Activated CD4-positive, alpha-beta T cell treated with anti-CD3 and anti-CD28 coated beads, Interleukin-2, amount 10 ng/mL, durations not matched to agents 7 days and 5 days (primary cell): ENCODE measurements at regions not wholly inside any gene's neighbourhood (a gene's known extent, or its start where the extent isn't known, plus 50 kb on each side); places are given as distances from the start of the nearest gene placed in this dataset.

ENCODE experiments used
- CTCF ChIA-PET: fragments of 350-600 bp; sonication (Branson Sonifier 250); formaldehyde crosslinking; loops from one replicate; lab custom pipeline; 2021; ENCODE audit warnings: antibody characterized with exemption; lab: Charles Lee
- POLR2A ChIA-PET: fragments of 350-600 bp; sonication (Branson Sonifier 250); formaldehyde crosslinking; loops from one replicate; lab custom pipeline; 2021; ENCODE audit warnings: antibody characterized with exemption; lab: Charles Lee
- DNase-seq: peaks from one replicate; pipeline ENCODE4 v3.0.0-alpha.2; 2020
- H3K27ac Mint-ChIP-seq: one replicate; pipeline ENCODE4 v1.8.0; 2021; ENCODE audit warnings: mild to moderate bottlenecking, moderate library complexity, mixed read lengths
- H3K27me3 Mint-ChIP-seq: one replicate; pipeline ENCODE4 v1.8.0; 2021; ENCODE audit warnings: mixed read lengths
- H3K36me3 Mint-ChIP-seq: one replicate; pipeline ENCODE4 v1.8.0; 2021; ENCODE audit warnings: low read depth, mixed read lengths
- H3K4me1 Mint-ChIP-seq: one replicate; pipeline ENCODE4 v1.8.0; 2021; ENCODE audit warnings: mixed read lengths
- H3K4me3 Mint-ChIP-seq: one replicate; pipeline ENCODE4 v1.8.0; 2021; ENCODE audit warnings: mild to moderate bottlenecking, moderate library complexity, mixed read lengths
- H3K9me3 Mint-ChIP-seq: one replicate; pipeline ENCODE4 v1.8.0; 2021; ENCODE audit warnings: mixed read lengths

DNA sequence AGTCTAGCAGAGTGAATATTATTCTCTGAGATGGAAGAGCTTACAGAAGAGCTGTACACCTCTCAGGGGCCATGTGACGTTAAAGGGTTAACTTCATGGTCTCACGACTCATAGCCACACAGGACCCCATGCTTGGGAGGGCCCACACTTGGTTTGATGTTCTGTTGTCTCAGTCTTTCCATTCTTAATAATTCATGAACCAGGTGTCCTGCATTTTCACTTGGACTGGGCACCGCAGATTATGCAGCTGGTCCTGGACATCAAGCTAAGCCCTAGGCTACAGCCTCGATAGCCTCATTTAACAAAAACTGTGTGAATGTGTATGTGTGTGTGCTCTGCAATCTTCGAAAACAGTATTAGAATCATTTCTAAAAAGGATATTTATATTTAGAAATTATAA, 323.5 kb downstream of the PLK2 start:
- Mint-ChIP-seq H3K4me3 (no peak overlapping the region), H3K36me3 (no peaks in the 10 kb centered on the region), H3K4me1 (no peaks in the 10 kb centered on the region), H3K27ac (no peak overlapping the region), H3K27me3 (peaks cover 2% of the 10 kb centered on the region), H3K9me3 (no peaks in the 10 kb centered on the region)
- CTCF ChIA-PET, result no interaction called here
- POLR2A ChIA-PET, result no interaction called here
- DNase-seq, result no peak

DNA sequence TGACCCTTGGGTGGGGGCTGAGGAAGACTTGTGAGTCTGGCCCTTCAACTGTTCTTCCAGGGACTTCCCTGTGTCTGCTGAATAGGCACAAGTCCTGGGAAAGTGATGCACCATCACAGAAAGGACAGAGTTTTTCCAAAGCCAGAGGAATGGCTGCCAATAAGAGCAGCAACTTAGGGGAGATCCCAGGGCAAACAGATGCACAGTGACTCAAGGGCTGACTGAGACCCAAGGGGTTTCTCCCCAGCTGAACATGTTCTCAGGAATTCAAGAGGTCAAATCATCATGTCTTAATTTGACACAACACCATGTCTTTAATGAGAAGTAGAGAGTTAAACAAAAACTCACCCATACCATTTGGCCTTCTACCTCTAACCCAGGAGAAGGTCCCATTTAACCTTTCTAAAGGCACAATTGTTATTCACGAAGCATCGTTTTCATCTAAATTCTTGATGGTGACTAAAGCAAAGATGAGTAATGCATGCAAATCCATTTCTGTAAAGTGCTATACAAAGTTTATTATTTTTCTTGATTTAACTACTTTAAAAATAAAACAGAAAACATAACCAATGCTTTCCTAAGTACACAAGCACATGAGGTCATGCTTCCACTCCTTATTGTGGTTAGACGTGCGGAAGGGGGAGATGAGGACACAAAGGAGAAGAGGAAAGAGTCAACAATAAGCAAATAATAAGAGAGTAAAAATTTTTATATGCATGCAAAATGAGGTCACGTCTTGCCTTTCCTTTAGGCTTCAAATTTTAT, 324.1 kb downstream of the PLK2 start:
- DNase-seq, result no peak
- no peaks in the 10 kb centered on the region for H3K36me3 Mint-ChIP-seq
- H3K4me3 Mint-ChIP-seq, result no peak overlapping the region
- ChIA-PET CTCF (no interaction called here), POLR2A (no interaction called here)
- no peak overlapping the region for H3K27ac Mint-ChIP-seq
- peaks cover 2% of the 10 kb centered on the region for H3K27me3 Mint-ChIP-seq
- H3K9me3 Mint-ChIP-seq, result no peaks in the 10 kb centered on the region
- H3K4me1 Mint-ChIP-seq, result no peaks in the 10 kb centered on the region

DNA sequence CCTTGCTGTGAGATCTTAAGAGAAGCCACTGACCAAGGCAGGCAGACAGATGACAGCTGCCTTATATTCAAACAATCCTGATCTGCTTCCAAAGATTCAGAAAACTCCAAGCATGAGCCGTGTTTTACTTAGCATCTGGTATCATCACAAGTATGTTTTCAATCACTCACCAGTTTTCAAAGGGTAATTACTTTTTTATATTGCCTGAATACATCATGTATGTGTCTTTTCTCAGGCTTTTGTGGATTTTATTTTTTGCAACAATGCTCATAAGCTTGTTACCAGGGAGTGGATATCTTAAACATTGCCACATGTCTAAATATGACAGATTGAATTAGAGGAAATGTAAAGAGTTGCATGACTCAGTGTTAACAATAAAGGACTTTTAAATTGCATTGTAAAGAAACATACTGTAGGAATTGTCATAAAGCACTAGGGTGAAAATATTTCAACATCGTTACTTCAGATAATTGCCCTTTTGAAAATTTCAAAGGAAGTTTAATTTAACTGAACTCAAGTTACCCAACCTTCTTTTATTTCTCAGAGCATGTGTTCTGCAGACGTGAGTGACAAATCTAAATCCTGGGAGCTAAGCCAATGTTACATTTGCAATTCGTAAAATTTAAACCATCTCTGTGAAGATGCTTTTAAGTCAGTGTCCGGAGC, 326.1 kb downstream of the PLK2 start:
- Mint-ChIP-seq H3K27me3 (peaks cover 2% of the 10 kb centered on the region), H3K36me3 (no peaks in the 10 kb centered on the region), H3K4me1 (no peaks in the 10 kb centered on the region), H3K9me3 (no peaks in the 10 kb centered on the region), H3K27ac (no peak overlapping the region), H3K4me3 (no peak overlapping the region)
- DNase-seq, result no peak
- ChIA-PET POLR2A (no interaction called here), CTCF (no interaction called here)

DNA sequence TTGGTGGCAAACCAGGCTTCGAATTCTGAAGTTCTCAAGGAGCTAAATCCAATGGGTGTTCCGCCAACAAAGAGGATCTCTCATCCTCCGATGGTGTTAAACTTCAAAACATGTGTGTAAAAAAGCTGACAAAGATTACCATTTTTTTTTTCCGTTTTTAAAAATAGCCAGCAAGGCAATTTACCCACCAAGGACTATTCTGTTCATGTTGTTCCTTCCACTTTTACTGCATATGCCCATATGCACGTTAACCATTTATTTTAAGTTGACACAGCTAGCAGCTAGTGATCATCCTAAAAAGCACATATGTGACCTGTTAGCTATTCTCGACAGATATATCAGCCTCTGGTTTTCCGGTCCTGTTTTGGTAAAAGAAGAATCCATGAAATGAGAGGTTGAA, 326.7 kb downstream of the PLK2 start:
- Mint-ChIP-seq H3K4me3 (no peak overlapping the region), H3K36me3 (no peaks in the 10 kb centered on the region), H3K4me1 (no peaks in the 10 kb centered on the region), H3K27me3 (peaks cover 2% of the 10 kb centered on the region), H3K27ac (no peak overlapping the region), H3K9me3 (no peaks in the 10 kb centered on the region)
- no peak for DNase-seq
- ChIA-PET CTCF (no interaction called here), POLR2A (no interaction called here)

DNA sequence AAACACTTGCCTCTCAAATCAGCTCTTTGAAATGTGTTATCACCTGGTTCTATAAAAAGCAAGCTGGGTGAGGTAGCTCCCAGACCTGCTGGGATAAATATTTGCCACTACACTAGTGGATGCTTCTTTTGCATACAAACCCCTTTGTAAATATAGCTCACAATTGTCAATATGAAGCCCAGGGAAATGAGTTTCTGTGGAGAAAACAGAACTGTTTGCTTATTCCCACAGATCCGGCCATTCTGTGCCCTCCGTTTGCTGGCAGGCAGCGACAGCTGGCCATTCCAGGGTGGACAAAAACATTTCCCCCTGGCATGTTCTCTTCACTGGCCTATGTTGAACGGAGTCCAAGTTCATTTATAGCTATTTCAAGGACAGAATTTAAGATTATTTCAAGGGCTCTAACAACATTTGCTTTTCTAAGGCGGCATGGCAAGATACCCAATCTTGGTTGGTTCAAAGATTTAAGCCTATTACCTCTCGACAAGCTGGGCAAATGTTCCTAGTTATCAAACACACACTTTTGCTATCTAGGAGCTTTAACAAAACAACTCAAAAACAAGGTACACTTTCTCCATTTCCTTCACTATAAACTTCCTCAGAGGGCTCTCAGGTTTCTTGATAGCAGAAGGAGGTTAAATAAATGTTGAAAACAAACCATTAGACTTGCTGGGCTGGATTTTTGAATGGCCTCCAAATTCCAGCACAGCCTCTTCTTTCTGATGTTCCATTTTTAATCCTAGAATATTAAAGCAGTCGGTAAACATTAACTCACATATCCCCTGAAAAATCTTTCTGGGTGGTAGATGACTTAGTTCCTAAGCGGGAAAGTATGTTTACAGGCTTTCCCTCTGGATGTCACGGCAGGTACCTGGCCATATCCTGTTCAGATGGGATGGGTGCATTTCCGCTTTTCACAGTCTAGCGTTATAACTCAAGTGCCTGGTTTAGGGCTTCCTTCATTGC, 332.3 kb downstream of the PLK2 start:
- no peak for DNase-seq
- Mint-ChIP-seq H3K4me3 (no peak overlapping the region), H3K4me1 (no peaks in the 10 kb centered on the region), H3K9me3 (no peaks in the 10 kb centered on the region), H3K27me3 (peaks cover 3% of the 10 kb centered on the region), H3K27ac (no peak overlapping the region), H3K36me3 (no peaks in the 10 kb centered on the region)
- POLR2A ChIA-PET, result no interaction called here
- CTCF ChIA-PET, result interaction anchor here (0.5 to 1.5 kb wide), 2 partner anchors 10 to 740 kb away, joined by 3 read pairs; no protein-coding TSS in a partner anchor

DNA sequence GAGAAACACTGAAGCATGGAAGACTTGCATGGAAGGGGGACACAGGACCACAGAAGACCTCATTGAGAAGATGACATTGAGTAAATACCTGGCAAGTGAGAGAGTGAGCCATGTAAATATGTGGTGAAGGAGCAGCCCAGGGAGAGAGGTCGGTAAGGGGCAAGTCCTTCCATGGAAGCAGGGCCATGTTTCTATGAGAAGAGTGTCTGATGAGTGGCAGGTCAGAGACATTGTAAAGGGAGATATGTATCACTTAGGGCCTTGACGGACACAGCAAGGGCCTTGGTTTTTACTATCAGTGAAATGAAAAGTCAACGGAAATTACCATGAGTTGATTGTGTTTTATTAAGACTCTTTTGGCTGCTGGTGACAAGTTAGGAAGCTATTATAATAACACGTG, 336.4 kb downstream of the PLK2 start:
- Mint-ChIP-seq H3K36me3 (no peaks in the 10 kb centered on the region), H3K27me3 (peaks cover 5% of the 10 kb centered on the region), H3K4me3 (no peak overlapping the region), H3K4me1 (no peaks in the 10 kb centered on the region), H3K27ac (no peak overlapping the region), H3K9me3 (no peaks in the 10 kb centered on the region)
- no peak for DNase-seq
- CTCF ChIA-PET, result no interaction called here
- POLR2A ChIA-PET, result no interaction called here

DNA sequence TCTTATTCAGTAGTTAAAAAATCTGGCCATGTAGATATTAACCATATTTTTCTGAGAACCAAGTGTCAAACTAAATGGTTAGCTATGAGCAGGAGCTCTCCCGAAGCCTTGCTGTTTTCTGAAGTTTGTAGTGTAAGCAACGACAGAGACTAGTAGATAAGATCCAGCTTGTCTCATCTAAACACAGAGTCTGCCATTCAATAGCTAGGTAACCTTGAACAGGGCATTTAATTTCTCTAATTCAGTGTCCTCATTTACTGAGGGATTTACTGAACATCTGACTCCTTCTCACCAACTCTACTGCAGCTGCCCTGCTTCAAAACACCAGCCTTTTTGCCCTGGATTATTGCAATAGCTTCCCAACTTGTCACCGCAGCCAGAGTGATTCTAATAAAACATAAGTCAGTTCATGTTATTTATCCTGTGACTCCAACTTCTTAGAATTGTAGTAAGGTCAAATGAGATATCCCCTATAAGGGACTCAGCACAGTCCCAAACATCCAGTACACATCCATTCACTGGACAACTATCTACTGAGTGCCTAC, 337.0 kb downstream of the PLK2 start:
- POLR2A ChIA-PET, result no interaction called here
- no peak overlapping the region for H3K4me3 Mint-ChIP-seq
- CTCF ChIA-PET, result no interaction called here

DNA sequence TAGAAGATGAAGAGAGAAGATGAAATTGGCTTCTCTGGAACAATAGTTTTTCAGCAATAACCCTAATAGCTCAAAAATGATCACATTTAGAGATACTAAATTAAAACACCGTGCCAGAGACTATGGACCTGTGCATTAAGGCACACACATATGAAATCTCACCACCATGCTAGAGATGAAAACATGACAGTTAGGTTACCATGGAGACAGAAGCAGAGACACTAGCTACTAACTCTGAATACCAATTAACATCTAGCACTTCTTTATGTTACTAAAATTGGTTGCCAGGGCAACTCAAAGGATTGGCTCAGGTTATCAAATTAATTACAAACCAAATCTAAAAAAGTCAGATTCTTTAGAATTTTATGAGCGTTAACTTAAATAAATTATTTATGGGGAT, 337.7 kb downstream of the PLK2 start:
- no peaks in the 10 kb centered on the region for H3K36me3 Mint-ChIP-seq
- H3K4me1 Mint-ChIP-seq, result no peaks in the 10 kb centered on the region
- ChIA-PET POLR2A (interaction anchor here (0.6 kb wide), 1 partner anchor 859 kb away, joined by 7 read pairs; no protein-coding TSS in a partner anchor), CTCF (no interaction called here)
- no peak for DNase-seq
- H3K27me3 Mint-ChIP-seq, result peaks cover 6% of the 10 kb centered on the region
- H3K9me3 Mint-ChIP-seq, result no peaks in the 10 kb centered on the region
- H3K4me3 Mint-ChIP-seq, result no peak overlapping the region
- H3K27ac Mint-ChIP-seq, result no peak overlapping the region

More for the DNA sequence above, 337.0 kb downstream of the PLK2 start:
- no peak overlapping the region for H3K27ac Mint-ChIP-seq
- peaks cover 6% of the 10 kb centered on the region for H3K27me3 Mint-ChIP-seq
- H3K9me3 Mint-ChIP-seq, result no peaks in the 10 kb centered on the region
- no peak for DNase-seq
- H3K36me3 Mint-ChIP-seq, result no peaks in the 10 kb centered on the region
- H3K4me1 Mint-ChIP-seq, result no peaks in the 10 kb centered on the region

DNA sequence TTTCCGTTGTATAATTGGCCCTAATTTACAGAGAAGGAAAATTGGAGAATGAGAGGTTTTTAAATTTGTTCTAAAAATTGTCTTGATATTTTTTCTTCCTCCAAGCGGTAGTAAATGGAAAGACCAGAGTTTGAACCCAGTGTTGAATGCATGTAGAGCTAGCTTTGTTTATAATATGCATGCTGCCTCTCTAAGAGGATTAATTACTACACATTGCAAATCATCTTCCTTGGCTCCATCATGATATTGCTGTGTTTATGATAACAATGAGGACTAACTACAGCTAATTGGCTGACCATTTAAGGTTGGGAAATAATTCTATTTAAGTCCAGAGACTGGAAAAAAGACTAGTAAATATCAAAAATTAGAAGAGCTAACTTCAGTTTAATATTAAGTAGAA, 338.5 kb downstream of the PLK2 start:
- peaks cover 6% of the 10 kb centered on the region for H3K27me3 Mint-ChIP-seq
- no peak for DNase-seq
- H3K9me3 Mint-ChIP-seq, result no peaks in the 10 kb centered on the region
- POLR2A ChIA-PET, result no interaction called here
- H3K4me1 Mint-ChIP-seq, result no peaks in the 10 kb centered on the region
- H3K4me3 Mint-ChIP-seq, result no peak overlapping the region
- H3K27ac Mint-ChIP-seq, result no peak overlapping the region
- CTCF ChIA-PET, result no interaction called here
- H3K36me3 Mint-ChIP-seq, result no peaks in the 10 kb centered on the region

DNA sequence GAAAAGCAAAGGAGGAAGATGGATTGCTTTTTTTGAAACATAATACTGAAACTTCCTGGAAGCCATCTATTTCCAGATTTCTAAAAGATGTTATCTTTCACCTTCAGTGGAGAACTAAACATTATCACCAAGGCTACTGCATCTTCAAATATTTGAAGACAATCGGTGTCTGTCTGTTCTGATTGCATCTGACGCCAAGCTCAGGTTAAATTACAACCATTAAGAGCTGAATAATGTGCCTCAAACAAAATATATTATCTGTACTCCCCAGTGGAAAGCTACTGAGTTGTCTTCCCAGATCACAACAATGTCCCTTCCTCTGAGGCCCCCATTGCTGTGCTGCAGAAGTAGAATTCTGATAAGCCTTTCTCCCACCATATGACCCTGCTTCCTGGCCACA, 342.3 kb downstream of the PLK2 start:
- Mint-ChIP-seq H3K9me3 (no peaks in the 10 kb centered on the region), H3K27ac (no peak overlapping the region), H3K4me3 (no peak overlapping the region), H3K4me1 (no peaks in the 10 kb centered on the region), H3K27me3 (peaks cover 3% of the 10 kb centered on the region), H3K36me3 (no peaks in the 10 kb centered on the region)
- ChIA-PET CTCF (interaction anchor here (1.0 to 1.4 kb wide), 2 partner anchors 10 to 11 kb away, joined by 3 read pairs; no protein-coding TSS in a partner anchor), POLR2A (no interaction called here)
- no peak for DNase-seq

DNA sequence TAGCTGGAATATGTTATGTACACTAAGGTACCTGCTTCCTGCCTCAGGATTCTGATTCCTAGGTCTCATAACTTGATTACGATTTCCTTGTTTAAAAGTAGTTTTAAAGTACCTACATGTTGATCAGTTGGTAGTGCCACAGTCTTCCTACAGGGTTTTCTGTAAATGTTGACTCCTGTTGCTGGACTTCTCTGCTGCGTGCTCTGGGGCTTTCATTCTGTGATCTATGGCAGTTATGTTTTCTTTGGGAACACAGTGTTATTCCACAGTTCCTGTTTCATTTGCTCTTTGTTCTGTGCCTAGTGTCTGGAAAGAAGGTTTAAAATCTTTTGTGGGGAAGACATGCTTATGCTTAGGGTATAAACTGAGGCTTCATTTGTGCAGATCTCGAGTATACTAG, 343.5 kb downstream of the PLK2 start:
- H3K27ac Mint-ChIP-seq, result no peak overlapping the region
- no peaks in the 10 kb centered on the region for H3K4me1 Mint-ChIP-seq
- DNase-seq, result no peak
- H3K9me3 Mint-ChIP-seq, result no peaks in the 10 kb centered on the region
- no peaks in the 10 kb centered on the region for H3K36me3 Mint-ChIP-seq
- CTCF ChIA-PET, result no interaction called here
- POLR2A ChIA-PET, result no interaction called here
- H3K4me3 Mint-ChIP-seq, result no peak overlapping the region
- H3K27me3 Mint-ChIP-seq, result peaks cover 4% of the 10 kb centered on the region

DNA sequence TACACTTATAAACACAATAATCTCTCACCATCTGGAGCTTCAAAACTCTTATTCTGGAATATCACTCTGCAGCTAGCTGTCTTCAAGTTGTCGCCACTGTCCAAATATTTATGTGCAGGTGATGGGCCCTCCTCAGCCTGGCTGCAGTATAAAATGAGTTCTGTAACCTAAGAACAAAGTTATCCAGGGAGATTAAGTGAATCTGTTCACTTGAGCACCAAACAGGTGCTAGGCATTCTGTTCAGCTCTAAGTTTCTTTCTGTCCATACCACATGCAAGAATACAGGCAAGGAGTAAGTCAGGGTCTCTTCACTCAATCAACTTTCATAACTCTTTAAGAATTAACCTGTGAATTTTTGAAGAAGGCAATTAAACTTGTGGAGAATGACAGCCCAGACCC, 344.1 kb downstream of the PLK2 start:
- Mint-ChIP-seq H3K27me3 (peaks cover 4% of the 10 kb centered on the region), H3K36me3 (no peaks in the 10 kb centered on the region), H3K4me1 (no peaks in the 10 kb centered on the region), H3K4me3 (no peak overlapping the region), H3K9me3 (no peaks in the 10 kb centered on the region), H3K27ac (no peak overlapping the region)
- DNase-seq, result no peak
- ChIA-PET POLR2A (no interaction called here), CTCF (no interaction called here)
